Fibroblast of lung (primary cell): ENCODE measurements at regions not wholly inside any gene's neighbourhood (a gene's known extent, or its start where the extent isn't known, plus 50 kb on each side); places are given as distances from the start of the nearest gene placed in this dataset.

ENCODE experiments used
- DNase-seq, 2 donors: peaks; one replicate each; pipeline versions ENCODE4 v3.0.0 to v3.0.0-alpha.2; 2010; ENCODE audit warnings: low read depth in 2 of 2
- H2AFZ ChIP-seq: 2 replicates; pipeline ENCODE4 v1.5.1; 2012; ENCODE audit warnings: low read length, control low read depth, inconsistent platforms
- H3K27ac ChIP-seq: 2 replicates; pipeline ENCODE4 v1.5.1; 2011; ENCODE audit warnings: low read length, control low read depth; ENCODE audit not compliant: insufficient read depth
- H3K27me3 ChIP-seq: 2 replicates; pipeline ENCODE4 v1.5.1; 2011; ENCODE audit warnings: mild to moderate bottlenecking, low read length; ENCODE audit not compliant: control insufficient read depth, insufficient read depth
- H3K36me3 ChIP-seq: 2 replicates; pipeline ENCODE4 v1.5.1; 2011; ENCODE audit warnings: low read length; ENCODE audit not compliant: control insufficient read depth, insufficient read depth
- H3K4me1 ChIP-seq: 2 replicates; pipeline ENCODE4 v1.5.1; 2011; ENCODE audit warnings: low read length; ENCODE audit not compliant: control insufficient read depth, insufficient read depth; ENCODE audit errors: extremely low read depth
- H3K4me2 ChIP-seq: 2 replicates; pipeline ENCODE4 v1.5.1; 2011; ENCODE audit warnings: low read length, control low read depth; ENCODE audit not compliant: insufficient read depth; ENCODE audit errors: extremely low read depth
- H3K4me3 ChIP-seq, 4 experiments: fragments of 200-600 bp in 1 of 4; sonication (generic) in 1 of 4; replicated peaks in 1 of 4; 2 replicates each; pipeline ENCODE4 v1.5.1; 2011 to 2016; ENCODE audit warnings: low read length in 4 of 4, low read depth in 3 of 4, mild to moderate bottlenecking in 3 of 4, control low read depth in 2 of 4, inconsistent platforms in 1 of 4, mixed read lengths in 1 of 4; ENCODE audit not compliant: insufficient read depth in 1 of 4; ENCODE audit errors: control extremely low read depth in 1 of 4
- H3K79me2 ChIP-seq: 2 replicates; pipeline ENCODE4 v1.5.1; 2012; ENCODE audit warnings: mild to moderate bottlenecking, low read length, inconsistent platforms; ENCODE audit not compliant: control insufficient read depth, insufficient read depth
- H3K9ac ChIP-seq: 2 replicates; pipeline ENCODE4 v1.5.1; 2011; ENCODE audit warnings: mild to moderate bottlenecking, low read length, control low read depth; ENCODE audit not compliant: insufficient read depth
- H3K9me3 ChIP-seq: 2 replicates; pipeline ENCODE4 v1.5.1; 2012; ENCODE audit warnings: low read depth, low read length; ENCODE audit not compliant: control insufficient read depth, insufficient read depth
- H4K20me1 ChIP-seq: 2 replicates; pipeline ENCODE4 v1.5.1; 2011; ENCODE audit warnings: low read length; ENCODE audit not compliant: control insufficient read depth, insufficient read depth; ENCODE audit errors: extremely low read depth
- EZH2 ChIP-seq: IDR thresholded peaks from 2 replicates; pipeline ENCODE4 v1.5.1; 2012; ENCODE audit warnings: low read length, control low read depth, mild to moderate bottlenecking; ENCODE audit errors: missing control alignments
- TF ChIP-seq, protein P1 (sequence below), 2 donors: IDR thresholded peaks in 1 of 2; conservative IDR thresholded peaks in 1 of 2; 1 replicate in 1 of 2; 2 replicates in 1 of 2; pipeline ENCODE4 v1.5.1; 2011 to 2012; ENCODE audit warnings: low read length in 2 of 2, control low read depth in 1 of 2, inconsistent platforms in 1 of 2, low read depth in 1 of 2, mild to moderate bottlenecking in 1 of 2

- no peak overlapping the region for H3K4me3 ChIP-seq
- H3K9me3 ChIP-seq: no peaks in the 10 kb centered on the region
- TF ChIP-seq, protein P1, sequence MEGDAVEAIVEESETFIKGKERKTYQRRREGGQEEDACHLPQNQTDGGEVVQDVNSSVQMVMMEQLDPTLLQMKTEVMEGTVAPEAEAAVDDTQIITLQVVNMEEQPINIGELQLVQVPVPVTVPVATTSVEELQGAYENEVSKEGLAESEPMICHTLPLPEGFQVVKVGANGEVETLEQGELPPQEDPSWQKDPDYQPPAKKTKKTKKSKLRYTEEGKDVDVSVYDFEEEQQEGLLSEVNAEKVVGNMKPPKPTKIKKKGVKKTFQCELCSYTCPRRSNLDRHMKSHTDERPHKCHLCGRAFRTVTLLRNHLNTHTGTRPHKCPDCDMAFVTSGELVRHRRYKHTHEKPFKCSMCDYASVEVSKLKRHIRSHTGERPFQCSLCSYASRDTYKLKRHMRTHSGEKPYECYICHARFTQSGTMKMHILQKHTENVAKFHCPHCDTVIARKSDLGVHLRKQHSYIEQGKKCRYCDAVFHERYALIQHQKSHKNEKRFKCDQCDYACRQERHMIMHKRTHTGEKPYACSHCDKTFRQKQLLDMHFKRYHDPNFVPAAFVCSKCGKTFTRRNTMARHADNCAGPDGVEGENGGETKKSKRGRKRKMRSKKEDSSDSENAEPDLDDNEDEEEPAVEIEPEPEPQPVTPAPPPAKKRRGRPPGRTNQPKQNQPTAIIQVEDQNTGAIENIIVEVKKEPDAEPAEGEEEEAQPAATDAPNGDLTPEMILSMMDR (conservative IDR thresholded peaks at IDR 0.05 in 1 of 2, IDR thresholded peaks at IDR 0.05 in 1 of 2; ENCODE audit: low read depth in 1 of 2, low read length in 2 of 2): no peak
- no peak for TF ChIP-seq EZH2
- H3K4me2 ChIP-seq: no peak overlapping the region
- H3K27ac ChIP-seq: no peak overlapping the region
- no peak for DNase-seq
- H3K9ac ChIP-seq: no peak overlapping the region
- no peaks in the 10 kb centered on the region for H3K79me2 ChIP-seq
- no peaks in the 10 kb centered on the region for H3K4me1 ChIP-seq
- H2AFZ ChIP-seq: no peak overlapping the region
- no peaks in the 10 kb centered on the region for H3K36me3 ChIP-seq
- no peaks in the 10 kb centered on the region for H3K27me3 ChIP-seq
- no peaks in the 10 kb centered on the region for H4K20me1 ChIP-seq
These were observed 82.8 kb downstream of the NABP1 start for GRCh38 chr2:191760655-191761262.

- H3K4me3 ChIP-seq: no peak overlapping the region
- H3K36me3 ChIP-seq: no peaks in the 10 kb centered on the region
- H3K9me3 ChIP-seq: no peaks in the 10 kb centered on the region
- no peaks in the 10 kb centered on the region for H4K20me1 ChIP-seq
- H3K4me2 ChIP-seq: no peak overlapping the region
- H3K27me3 ChIP-seq: no peaks in the 10 kb centered on the region
- H3K9ac ChIP-seq: no peak overlapping the region
- TF ChIP-seq EZH2: no peak
- TF ChIP-seq, protein P1 (conservative IDR thresholded peaks at IDR 0.05 in 1 of 2, IDR thresholded peaks at IDR 0.05 in 1 of 2; ENCODE audit: low read depth in 1 of 2, low read length in 2 of 2): no peak
- DNase-seq: no peak
- H3K4me1 ChIP-seq: no peaks in the 10 kb centered on the region
- H3K79me2 ChIP-seq: no peaks in the 10 kb centered on the region
- no peak overlapping the region for H3K27ac ChIP-seq
- no peak overlapping the region for H2AFZ ChIP-seq
These were observed 73.8 kb downstream of the CAVIN2 start for GRCh38 chr2:191773136-191773535.

- no peak for DNase-seq
These were observed 69.5 kb downstream of the CAVIN2 start for GRCh38 chr2:191777351-191777750.

More at GRCh38 chr2:191777351-191777750, 69.5 kb downstream of the CAVIN2 start:
- Histone ChIP-seq H3K79me2 (no peaks in the 10 kb centered on the region), H3K27ac (no peak overlapping the region), H3K36me3 (no peaks in the 10 kb centered on the region), H2AFZ (no peak overlapping the region), H3K4me1 (no peaks in the 10 kb centered on the region), H3K27me3 (peaks cover 3% of the 10 kb centered on the region), H3K9ac (no peak overlapping the region), H4K20me1 (no peaks in the 10 kb centered on the region), H3K9me3 (no peaks in the 10 kb centered on the region), H3K4me2 (no peak overlapping the region), H3K4me3 (no peak overlapping the region)
- TF ChIP-seq, protein P1 (conservative IDR thresholded peaks at IDR 0.05 in 1 of 2, IDR thresholded peaks at IDR 0.05 in 1 of 2; ENCODE audit: low read depth in 1 of 2, low read length in 2 of 2): no peak
- TF ChIP-seq EZH2: no peak
